CD4-positive, alpha-beta memory T cell (primary cell): ENCODE measurements at regions not wholly inside any gene's neighbourhood (a gene's known extent, or its start where the extent isn't known, plus 50 kb on each side); places are given as distances from the start of the nearest gene placed in this dataset.
A peak's percentile ranks its signal among the peaks of the same experiment; 100 is the strongest.
"Not testable (repeated sequence)": the region's sequence is repeated elsewhere in the genome, so short reads cannot be mapped to it uniquely, and the experiment has no call there.

ENCODE experiments used
- CTCF ChIA-PET: fragments of 350-600 bp; sonication (Branson Sonifier 250); formaldehyde crosslinking; loops from one replicate; lab custom pipeline; 2021; ENCODE audit warnings: inconsistent platforms; ENCODE audit not compliant: partially characterized antibody; lab: Charles Lee
- POLR2A ChIA-PET: fragments of 350-600 bp; sonication (Branson Sonifier 250); formaldehyde crosslinking; loops from one replicate; lab custom pipeline; 2021; ENCODE audit not compliant: partially characterized antibody; lab: Charles Lee
- DNase-seq, 5 donors: peaks; one replicate each; pipeline versions ENCODE4 v3.0.0 to v3.0.0-alpha.2; 2020 to 2022; ENCODE audit warnings: mixed read lengths in 1 of 5
- H3K27ac ChIP-seq: one replicate; pipeline ENCODE4 v1.7.0; 2013; ENCODE audit warnings: low read depth, low read length
- H3K27me3 ChIP-seq: 2 replicates; pipeline ENCODE4 v1.7.0; 2013; ENCODE audit warnings: mild to moderate bottlenecking, low read length, moderate library complexity; ENCODE audit not compliant: insufficient read depth
- H3K36me3 ChIP-seq: 2 replicates; pipeline ENCODE4 v1.7.0; 2013; ENCODE audit warnings: mild to moderate bottlenecking, low read length, moderate library complexity; ENCODE audit not compliant: insufficient read depth
- H3K4me1 ChIP-seq: 2 replicates; pipeline ENCODE4 v1.7.0; 2013; ENCODE audit warnings: mild to moderate bottlenecking, low read length, moderate library complexity; ENCODE audit not compliant: insufficient read depth
- H3K4me3 ChIP-seq, 2 donors: one replicate each; pipeline ENCODE4 v1.7.0; 2013; ENCODE audit warnings: low read length in 2 of 2, mild to moderate bottlenecking in 1 of 2
- H3K9me3 ChIP-seq, 2 donors: one replicate each; pipeline ENCODE4 v1.7.0; 2013; ENCODE audit warnings: low read length in 2 of 2, control low read depth in 1 of 2; ENCODE audit not compliant: control insufficient read depth in 1 of 2
- H3K27ac Mint-ChIP-seq, 7 donors: one replicate each; pipeline ENCODE4 v1.8.0; 2020 to 2021; ENCODE audit warnings: mixed read lengths in 7 of 7, mild to moderate bottlenecking in 6 of 7, inconsistent platforms in 3 of 7, moderate library complexity in 3 of 7
- H3K27me3 Mint-ChIP-seq, 2 donors: one replicate each; pipeline ENCODE4 v1.8.0; 2020 to 2021; ENCODE audit warnings: mixed read lengths in 2 of 2
- H3K36me3 Mint-ChIP-seq, 2 donors: one replicate each; pipeline ENCODE4 v1.8.0; 2020 to 2021; ENCODE audit warnings: mixed read lengths in 2 of 2, inconsistent platforms in 1 of 2, mild to moderate bottlenecking in 1 of 2
- H3K4me1 Mint-ChIP-seq, 4 donors: one replicate each; pipeline ENCODE4 v1.8.0; 2020 to 2021; ENCODE audit warnings: mixed read lengths in 4 of 4, mild to moderate bottlenecking in 1 of 4
- H3K4me3 Mint-ChIP-seq, 8 donors: one replicate each; pipeline ENCODE4 v1.8.0; 2020 to 2021; ENCODE audit warnings: mixed read lengths in 8 of 8, mild to moderate bottlenecking in 7 of 8, moderate library complexity in 6 of 8, inconsistent platforms in 3 of 8
- H3K9me3 Mint-ChIP-seq, 8 donors: one replicate each; pipeline ENCODE4 v1.8.0; 2020 to 2021; ENCODE audit warnings: mixed read lengths in 8 of 8, mild to moderate bottlenecking in 5 of 8, inconsistent platforms in 3 of 8, moderate library complexity in 1 of 8
- intact Hi-C: fragments of 100-400 bp; cut with micrococcal nuclease; formaldehyde crosslinking; loops from one replicate; pipeline ENCODE4 v1.15.1; 2023

- H3K9me3 Mint-ChIP-seq: peaks cover 0 to 7% (median 3%) of the 10 kb centered on the region in 8 donors
- no peaks in the 10 kb centered on the region for H3K9me3 ChIP-seq
- no peak overlapping the region for H3K4me3 Mint-ChIP-seq
- DNase-seq: no peak
- no peaks in the 10 kb centered on the region for H3K36me3 Mint-ChIP-seq
- no peak overlapping the region for H3K27ac ChIP-seq
- intact Hi-C loops: no loop called here
- ChIA-PET CTCF (interaction anchor here (0.7 kb wide), 1 partner anchor 23 kb away, joined by 4 read pairs; no protein-coding TSS in a partner anchor), POLR2A (no interaction called here)
- no peaks in the 10 kb centered on the region for H3K36me3 ChIP-seq
- no peak overlapping the region for H3K27ac Mint-ChIP-seq
- no peak overlapping the region for H3K4me3 ChIP-seq
- H3K4me1 ChIP-seq: no peaks in the 10 kb centered on the region
- no peaks in the 10 kb centered on the region for H3K4me1 Mint-ChIP-seq
- no peaks in the 10 kb centered on the region for H3K27me3 ChIP-seq
- H3K27me3 Mint-ChIP-seq: peaks cover 7 to 16% of the 10 kb centered on the region in 2 donors
Measured at GRCh38 chr12:111249018-111249370, 119.9 kb downstream of the PHETA1 start.

- Histone ChIP-seq H3K4me1 (no peaks in the 10 kb centered on the region), H3K36me3 (no peaks in the 10 kb centered on the region), H3K4me3 (no peak overlapping the region), H3K27me3 (no peaks in the 10 kb centered on the region), H3K27ac (no peak overlapping the region), H3K9me3 (no peaks in the 10 kb centered on the region)
- Mint-ChIP-seq H3K27ac (no peak overlapping the region), H3K36me3 (no peaks in the 10 kb centered on the region), H3K4me3 (no peak overlapping the region), H3K27me3 (peaks cover 6 to 15% of the 10 kb centered on the region in 2 donors), H3K4me1 (no peaks in the 10 kb centered on the region), H3K9me3 (peaks cover 0 to 9% (median 3%) of the 10 kb centered on the region in 8 donors)
- ChIA-PET POLR2A (no interaction called here), CTCF (interaction anchor here (0.7 kb wide), 1 partner anchor 24 kb away, joined by 4 read pairs; no protein-coding TSS in a partner anchor)
- intact Hi-C loops: no loop called here
- DNase-seq: no peak
Measured at GRCh38 chr12:111248236-111249017, 120.5 kb downstream of the PHETA1 start.

- intact Hi-C loops: no loop called here
- H3K27ac ChIP-seq: no peak overlapping the region
- Mint-ChIP-seq H3K27ac (no peak overlapping the region), H3K4me3 (no peak overlapping the region), H3K4me1 (no peaks in the 10 kb centered on the region), H3K9me3 (peaks cover 0 to 11% (median 4%) of the 10 kb centered on the region in 8 donors), H3K36me3 (no peaks in the 10 kb centered on the region), H3K27me3 (peaks cover 6 to 9% of the 10 kb centered on the region in 2 donors)
- no peaks in the 10 kb centered on the region for H3K9me3 ChIP-seq
- H3K4me1 ChIP-seq: no peaks in the 10 kb centered on the region
- no peak for DNase-seq
- H3K27me3 ChIP-seq: no peaks in the 10 kb centered on the region
- CTCF ChIA-PET: no interaction called here
- POLR2A ChIA-PET: no interaction called here
- H3K4me3 ChIP-seq: no peak overlapping the region
- H3K36me3 ChIP-seq: no peaks in the 10 kb centered on the region
Measured at GRCh38 chr12:111247083-111247783, 121.7 kb downstream of the PHETA1 start.

GRCh38 chr12:111246477-111247011 is 122.4 kb downstream of the PHETA1 start:
- POLR2A ChIA-PET: no interaction called here
- Mint-ChIP-seq H3K27me3 (peaks cover 6 to 9% of the 10 kb centered on the region in 2 donors), H3K27ac (peak overlapping the region in 1 of 7 donors; percentile 62), H3K4me3 (no peak overlapping the region), H3K36me3 (no peaks in the 10 kb centered on the region), H3K4me1 (no peaks in the 10 kb centered on the region), H3K9me3 (peaks cover 0 to 11% (median 6%) of the 10 kb centered on the region in 8 donors)
- intact Hi-C loops: no loop called here
- no peaks in the 10 kb centered on the region for H3K27me3 ChIP-seq
- no peaks in the 10 kb centered on the region for H3K36me3 ChIP-seq
- CTCF ChIA-PET: no interaction called here
- no peaks in the 10 kb centered on the region for H3K9me3 ChIP-seq
- no peaks in the 10 kb centered on the region for H3K4me1 ChIP-seq
- H3K4me3 ChIP-seq: no peak overlapping the region
- DNase-seq: no peak
- no peak overlapping the region for H3K27ac ChIP-seq

- Histone ChIP-seq H3K27ac (no peak overlapping the region), H3K9me3 (no peaks in the 10 kb centered on the region), H3K27me3 (no peaks in the 10 kb centered on the region), H3K4me3 (no peak overlapping the region), H3K36me3 (no peaks in the 10 kb centered on the region), H3K4me1 (no peaks in the 10 kb centered on the region)
- DNase-seq: no peak
- ChIA-PET CTCF (no interaction called here), POLR2A (no interaction called here)
- no peak overlapping the region for H3K27ac Mint-ChIP-seq
- H3K4me3 Mint-ChIP-seq: no peak overlapping the region
- no peaks in the 10 kb centered on the region for H3K4me1 Mint-ChIP-seq
- H3K36me3 Mint-ChIP-seq: no peaks in the 10 kb centered on the region
- intact Hi-C loops: no loop called here
- peaks cover 0 to 11% (median 6%) of the 10 kb centered on the region in 8 donors for H3K9me3 Mint-ChIP-seq
- H3K27me3 Mint-ChIP-seq: peaks cover 4 to 9% of the 10 kb centered on the region in 2 donors
Measured at GRCh38 chr12:111245701-111246476, 123.0 kb downstream of the PHETA1 start.

GRCh38 chr12:111244673-111245072 is 124.2 kb downstream of the PHETA1 start:
- no peak for DNase-seq
- Histone ChIP-seq H3K27me3 (no peaks in the 10 kb centered on the region), H3K4me3 (no peak overlapping the region), H3K9me3 (no peaks in the 10 kb centered on the region), H3K36me3 (no peaks in the 10 kb centered on the region), H3K27ac (no peak overlapping the region), H3K4me1 (no peaks in the 10 kb centered on the region)
- Mint-ChIP-seq H3K27ac (no peak overlapping the region), H3K4me1 (no peaks in the 10 kb centered on the region), H3K4me3 (no peak overlapping the region), H3K27me3 (peaks cover 4 to 9% of the 10 kb centered on the region in 2 donors), H3K36me3 (no peaks in the 10 kb centered on the region), H3K9me3 (peaks cover 0 to 11% (median 6%) of the 10 kb centered on the region in 8 donors)
- ChIA-PET CTCF (no interaction called here), POLR2A (no interaction called here)
- intact Hi-C loops: no loop called here

- H3K4me3 ChIP-seq, H3K27me3 ChIP-seq, CTCF ChIA-PET, POLR2A ChIA-PET, H3K36me3 Mint-ChIP-seq, DNase-seq, H3K4me1 ChIP-seq, H3K4me3 Mint-ChIP-seq, H3K36me3 ChIP-seq, H3K4me1 Mint-ChIP-seq, H3K9me3 ChIP-seq, H3K27ac ChIP-seq, intact Hi-C loops: not testable (repeated sequence)
- Mint-ChIP-seq H3K27ac (peak overlapping the region in 1 of 7 donors; percentile 18), H3K9me3 (peaks cover 0 to 11% (median 6%) of the 10 kb centered on the region in 8 donors), H3K27me3 (peaks cover 8 to 12% of the 10 kb centered on the region in 2 donors)
Measured at GRCh38 chr12:111242817-111243216, 126.1 kb downstream of the PHETA1 start.
